T-helper 17 cell (primary cell): ENCODE measurements at regions not wholly inside any gene's neighbourhood (a gene's known extent, or its start where the extent isn't known, plus 50 kb on each side); places are given as distances from the start of the nearest gene placed in this dataset.

ENCODE experiments used
- ATAC-seq: fragments of 150-1000 bp; cut with Tn5 transposase; 2 replicates; pipeline ENCODE4 v1.10.0; 2021; ENCODE audit warnings: mild to moderate bottlenecking, moderate library complexity
- DNase-seq, 3 donors: peaks; one replicate each; pipeline versions ENCODE4 v3.0.0 to v3.0.0-alpha.2; 2020 to 2021
- H3K9me3 ChIP-seq: one replicate; pipeline ENCODE4 v1.7.0; 2013; ENCODE audit warnings: low read length, mild to moderate bottlenecking; ENCODE audit not compliant: control insufficient read depth, poor library complexity, severe bottlenecking
- H3K27ac Mint-ChIP-seq: one replicate; pipeline ENCODE4 v1.8.0; 2022; ENCODE audit warnings: mild to moderate bottlenecking, moderate library complexity, mixed read lengths
- H3K27me3 Mint-ChIP-seq: one replicate; pipeline ENCODE4 v1.8.0; 2022; ENCODE audit warnings: mixed read lengths
- H3K36me3 Mint-ChIP-seq: one replicate; pipeline ENCODE4 v1.8.0; 2022; ENCODE audit warnings: low read depth, mixed read lengths
- H3K4me1 Mint-ChIP-seq: one replicate; pipeline ENCODE4 v1.8.0; 2022; ENCODE audit warnings: mild to moderate bottlenecking, mixed read lengths
- H3K4me3 Mint-ChIP-seq: one replicate; pipeline ENCODE4 v1.8.0; 2022; ENCODE audit warnings: mild to moderate bottlenecking, moderate library complexity, mixed read lengths

DNA sequence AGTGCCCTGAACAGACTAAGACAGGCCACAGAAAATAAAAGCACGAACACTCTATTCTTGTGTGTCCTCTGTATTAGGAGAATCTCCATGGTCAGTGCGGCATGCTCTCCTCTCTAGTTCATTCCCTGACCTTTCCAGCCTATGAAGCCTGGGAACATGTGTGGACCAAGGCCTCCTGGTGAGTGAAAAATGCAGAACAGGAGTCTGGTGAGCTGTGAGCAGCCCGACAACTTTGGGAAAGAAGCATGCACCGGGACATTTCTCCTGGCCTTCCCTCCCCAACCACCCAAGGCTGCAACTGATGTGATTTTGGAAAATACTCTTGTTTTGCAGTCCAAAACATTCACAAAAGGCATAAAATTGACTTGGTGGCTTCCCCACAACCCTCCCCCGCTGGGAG lies 878.3 kb upstream of the ID2 start:
- Mint-ChIP-seq H3K4me1 (no peaks in the 10 kb centered on the region), H3K4me3 (no peak overlapping the region), H3K27ac (no peak overlapping the region), H3K27me3 (peaks cover 4% of the 10 kb centered on the region), H3K36me3 (peaks cover under 1% of the 10 kb centered on the region)
- no peak for ATAC-seq
- no peak for DNase-seq
- H3K9me3 ChIP-seq = no peaks in the 10 kb centered on the region

DNA sequence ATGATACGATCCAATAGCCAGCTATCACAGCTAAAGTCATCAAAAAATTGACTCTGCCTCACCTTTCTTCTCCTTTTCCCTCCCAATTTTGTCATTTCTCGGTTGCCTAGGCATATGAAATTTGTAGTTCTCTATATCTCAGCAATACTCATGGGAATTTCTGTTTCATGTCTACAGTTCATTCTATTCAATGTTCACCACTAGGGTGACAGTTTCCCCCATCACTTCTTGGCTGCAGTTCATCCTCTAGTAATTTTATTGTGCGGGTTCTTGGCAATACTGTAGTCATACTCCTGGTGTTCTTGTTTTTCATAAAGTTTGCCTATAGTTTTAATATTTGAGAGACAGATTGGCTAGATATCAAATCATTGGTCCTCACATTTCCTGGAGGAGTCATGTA lies 872.2 kb upstream of the ID2 start:
- ATAC-seq = no peak
- H3K4me3 Mint-ChIP-seq = no peak overlapping the region
- H3K27me3 Mint-ChIP-seq = no peaks in the 10 kb centered on the region
- peaks cover 6% of the 10 kb centered on the region for H3K4me1 Mint-ChIP-seq
- no peak for DNase-seq
- H3K27ac Mint-ChIP-seq = no peak overlapping the region
- no peaks in the 10 kb centered on the region for H3K36me3 Mint-ChIP-seq
- no peaks in the 10 kb centered on the region for H3K9me3 ChIP-seq

DNA sequence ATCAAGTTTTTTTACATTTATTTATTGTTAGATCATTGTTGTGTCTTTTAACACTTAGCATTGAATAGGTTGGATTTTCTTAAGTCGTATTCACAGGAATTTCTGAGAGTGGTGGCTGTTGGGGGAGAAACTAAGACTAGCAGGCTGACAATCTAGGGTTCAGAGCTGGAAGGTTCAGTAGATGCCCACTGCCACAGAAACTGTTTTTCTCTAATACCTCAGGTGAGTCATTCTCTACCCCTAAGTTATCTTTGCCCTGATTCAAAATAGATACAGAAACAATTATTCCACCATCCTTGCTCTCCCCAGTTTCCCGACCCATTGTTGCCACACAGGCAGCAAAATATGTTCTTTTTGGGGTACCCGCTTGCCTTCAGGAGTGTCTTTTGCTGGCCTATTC lies 870.8 kb upstream of the ID2 start:
- ATAC-seq = no peak
- H3K9me3 ChIP-seq = no peaks in the 10 kb centered on the region
- Mint-ChIP-seq H3K4me1 (peaks cover 6% of the 10 kb centered on the region), H3K27me3 (no peaks in the 10 kb centered on the region), H3K27ac (no peak overlapping the region), H3K36me3 (no peaks in the 10 kb centered on the region), H3K4me3 (no peak overlapping the region)
- no peak for DNase-seq

DNA sequence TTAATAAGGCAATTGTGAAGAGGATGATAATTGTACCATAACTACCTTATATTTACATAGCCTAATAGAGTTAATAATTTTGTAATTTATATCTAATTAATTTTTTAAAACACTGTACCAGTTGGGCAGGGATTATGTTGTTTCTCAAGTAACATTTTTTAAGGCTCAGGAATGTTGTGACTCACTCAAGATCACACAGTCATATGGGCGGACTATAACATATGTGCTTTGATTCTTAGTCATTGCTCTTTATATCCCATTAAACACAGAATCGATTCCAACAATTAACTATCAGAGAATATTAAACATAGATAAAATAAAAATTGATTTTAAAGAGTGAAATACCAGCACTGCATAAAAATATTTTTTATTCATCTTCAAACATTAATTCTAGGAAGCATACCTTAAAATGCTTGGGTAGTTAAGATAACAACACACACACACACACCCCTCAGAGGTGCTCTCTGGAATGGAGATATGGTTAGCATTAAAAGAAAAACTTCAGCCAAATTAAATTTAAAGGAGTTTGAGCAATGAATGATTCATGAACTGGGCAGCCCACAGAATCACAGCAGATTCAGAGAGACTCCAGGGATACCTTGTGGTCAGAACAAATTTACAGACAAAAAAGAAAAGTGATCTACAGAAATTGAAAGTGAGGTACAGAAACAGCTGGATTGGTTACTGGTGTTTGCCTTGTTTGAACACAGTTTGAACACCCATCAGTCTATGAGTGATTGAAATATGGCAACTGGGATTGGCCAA lies 869.4 kb upstream of the ID2 start:
- no peaks in the 10 kb centered on the region for H3K9me3 ChIP-seq
- H3K27me3 Mint-ChIP-seq = no peaks in the 10 kb centered on the region
- peaks cover 6% of the 10 kb centered on the region for H3K4me1 Mint-ChIP-seq
- H3K27ac Mint-ChIP-seq = no peak overlapping the region
- no peak overlapping the region for H3K4me3 Mint-ChIP-seq
- no peaks in the 10 kb centered on the region for H3K36me3 Mint-ChIP-seq
- DNase-seq = no peak
- ATAC-seq = no peak

DNA sequence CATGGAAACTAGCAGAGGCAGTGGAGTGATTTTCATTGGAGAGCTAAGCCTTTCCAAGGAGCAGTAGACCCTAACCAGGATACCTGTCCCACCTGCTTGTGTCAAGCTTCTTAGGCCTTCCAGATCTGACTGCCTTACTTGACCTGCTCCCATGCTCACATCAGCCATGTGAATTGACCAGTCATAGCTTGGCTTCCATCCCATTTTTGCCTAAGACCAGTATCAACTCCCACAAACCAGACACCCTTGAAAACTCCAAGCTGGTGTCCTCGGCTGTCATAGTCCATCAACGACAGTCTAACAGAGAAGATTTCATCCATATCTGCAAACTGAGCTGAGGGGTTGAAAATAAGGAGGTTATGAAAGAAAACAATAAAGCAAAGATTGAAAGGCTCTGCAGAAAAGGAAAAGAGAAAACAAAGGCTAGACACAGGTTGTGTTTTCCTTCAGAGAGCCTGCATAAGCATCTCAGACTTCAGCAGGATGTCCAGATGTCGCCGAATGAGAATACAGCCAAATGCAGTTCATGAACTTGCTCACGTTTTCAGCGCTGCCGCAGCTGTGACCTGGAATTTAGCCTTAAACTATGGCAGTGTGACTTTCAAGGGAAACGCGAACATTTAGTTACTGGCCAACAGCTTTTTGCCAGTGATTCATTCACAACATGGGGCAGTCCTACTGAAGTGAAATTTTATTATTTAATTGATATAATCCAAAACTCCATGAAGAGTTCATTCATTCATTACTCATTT lies 868.1 kb upstream of the ID2 start:
- Mint-ChIP-seq H3K27me3 (no peaks in the 10 kb centered on the region), H3K36me3 (no peaks in the 10 kb centered on the region), H3K4me1 (peaks cover 6% of the 10 kb centered on the region), H3K4me3 (no peak overlapping the region), H3K27ac (no peak overlapping the region)
- H3K9me3 ChIP-seq = no peaks in the 10 kb centered on the region
- ATAC-seq (no peak), DNase-seq (no peak)

DNA sequence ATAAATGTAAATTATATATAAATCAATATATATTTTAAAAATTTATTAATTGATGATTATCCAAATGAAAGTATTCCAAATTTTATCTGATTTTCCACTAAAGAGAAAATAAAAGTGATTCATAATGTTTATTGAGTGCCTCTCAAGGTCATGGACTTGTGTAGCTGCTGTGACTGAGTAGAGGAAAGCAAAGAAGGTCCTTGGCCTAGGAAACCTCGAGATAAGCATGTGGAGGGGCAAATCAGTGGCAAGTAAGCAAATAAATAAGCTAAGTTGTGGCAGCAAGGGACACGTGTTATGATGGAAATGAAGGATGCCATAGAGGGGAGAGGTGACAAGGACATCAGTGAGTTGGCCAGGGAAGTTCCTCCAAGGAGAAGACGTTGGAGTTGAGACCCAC lies 866.1 kb upstream of the ID2 start:
- Mint-ChIP-seq H3K4me3 (no peak overlapping the region), H3K27me3 (no peaks in the 10 kb centered on the region), H3K36me3 (no peaks in the 10 kb centered on the region), H3K4me1 (no peaks in the 10 kb centered on the region), H3K27ac (no peak overlapping the region)
- DNase-seq (no peak), ATAC-seq (no peak)
- no peaks in the 10 kb centered on the region for H3K9me3 ChIP-seq

DNA sequence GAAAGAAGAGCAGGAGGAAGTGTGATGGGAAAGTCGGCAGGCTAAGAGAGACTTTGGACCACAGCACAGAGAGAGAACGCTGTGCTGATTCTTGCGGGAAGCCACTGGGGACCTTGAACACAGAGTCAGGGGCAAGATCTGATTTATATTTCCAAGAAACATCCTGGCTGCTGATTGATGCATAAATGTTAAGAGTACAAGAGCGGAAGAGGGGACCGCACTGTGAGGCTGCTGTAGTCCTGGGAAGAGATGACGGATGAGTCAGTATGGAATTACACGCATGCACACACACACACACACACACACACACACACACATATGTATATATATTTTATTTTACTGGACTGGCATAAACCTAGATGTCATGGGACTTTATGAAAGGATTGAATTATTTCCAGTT lies 865.6 kb upstream of the ID2 start:
- H3K4me3 Mint-ChIP-seq = no peak overlapping the region
- H3K27ac Mint-ChIP-seq = no peak overlapping the region
- H3K9me3 ChIP-seq = no peaks in the 10 kb centered on the region
- H3K27me3 Mint-ChIP-seq = no peaks in the 10 kb centered on the region
- no peaks in the 10 kb centered on the region for H3K36me3 Mint-ChIP-seq
- DNase-seq (no peak), ATAC-seq (no peak)
- no peaks in the 10 kb centered on the region for H3K4me1 Mint-ChIP-seq

DNA sequence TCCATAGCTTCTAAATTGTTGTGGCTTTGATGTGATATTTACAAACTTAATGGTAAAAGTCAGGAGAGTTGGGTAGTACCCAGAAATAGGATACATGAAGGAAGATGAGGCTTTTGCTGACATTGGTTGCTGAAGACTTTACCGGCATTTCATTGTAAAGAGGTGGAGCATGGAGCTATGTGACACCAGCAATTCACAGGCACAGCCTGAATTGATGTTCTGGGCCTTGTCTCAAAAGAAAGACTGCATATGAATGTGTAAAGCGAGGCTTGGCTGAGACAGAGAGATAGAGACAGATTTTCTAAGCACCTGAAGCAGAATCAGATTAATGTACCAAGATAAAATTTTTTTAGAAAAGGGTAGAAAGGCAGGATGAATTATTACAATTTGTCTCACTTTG lies 864.9 kb upstream of the ID2 start:
- no peak for DNase-seq
- H3K36me3 Mint-ChIP-seq = no peaks in the 10 kb centered on the region
- no peak for ATAC-seq
- no peak overlapping the region for H3K4me3 Mint-ChIP-seq
- no peaks in the 10 kb centered on the region for H3K27me3 Mint-ChIP-seq
- no peaks in the 10 kb centered on the region for H3K4me1 Mint-ChIP-seq
- no peak overlapping the region for H3K27ac Mint-ChIP-seq
- H3K9me3 ChIP-seq = no peaks in the 10 kb centered on the region

DNA sequence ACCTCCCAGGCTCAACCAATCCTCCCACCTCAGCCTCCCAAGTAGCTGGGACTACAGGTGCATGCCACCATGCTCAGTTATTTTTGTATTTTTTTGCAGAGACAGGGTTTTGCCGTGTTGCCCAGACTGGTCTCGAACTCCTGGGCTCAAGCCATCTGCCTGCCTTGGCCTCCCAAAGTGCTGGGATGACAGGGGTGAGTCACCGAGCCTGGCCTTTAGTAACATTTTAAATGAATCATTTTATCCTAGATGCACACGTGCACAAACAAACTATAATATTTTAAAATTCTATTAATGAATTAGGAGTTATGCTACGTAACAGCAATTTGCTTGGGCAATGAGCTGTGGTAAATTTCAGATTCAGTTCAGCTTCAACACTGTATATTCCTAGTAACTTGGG lies 862.5 kb upstream of the ID2 start:
- DNase-seq = no peak
- H3K27ac Mint-ChIP-seq = no peak overlapping the region
- no peaks in the 10 kb centered on the region for H3K9me3 ChIP-seq
- no peak for ATAC-seq
- H3K4me3 Mint-ChIP-seq = no peak overlapping the region
- no peaks in the 10 kb centered on the region for H3K36me3 Mint-ChIP-seq
- no peaks in the 10 kb centered on the region for H3K4me1 Mint-ChIP-seq
- no peaks in the 10 kb centered on the region for H3K27me3 Mint-ChIP-seq

DNA sequence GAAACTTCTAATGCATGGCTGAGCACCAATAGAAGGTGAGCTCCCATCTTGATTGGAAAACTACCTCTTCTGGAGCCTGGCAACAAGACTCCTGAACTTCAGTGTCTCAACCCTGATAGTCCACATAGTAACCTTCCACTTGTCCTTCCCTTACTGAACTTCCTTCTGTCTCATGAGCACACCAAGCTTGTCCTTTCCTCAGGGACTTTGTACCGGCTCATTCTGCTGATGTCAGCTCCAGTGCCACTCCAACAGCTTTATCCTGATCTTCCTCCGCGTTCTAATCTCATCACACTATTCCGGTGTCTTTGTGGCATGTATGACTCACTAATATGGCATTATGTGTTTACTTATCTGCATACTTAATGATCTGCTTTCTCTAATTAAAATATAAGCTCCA lies 862.0 kb upstream of the ID2 start:
- H3K4me1 Mint-ChIP-seq = no peaks in the 10 kb centered on the region
- H3K36me3 Mint-ChIP-seq = no peaks in the 10 kb centered on the region
- ATAC-seq (no peak), DNase-seq (no peak)
- H3K27ac Mint-ChIP-seq = no peak overlapping the region
- no peaks in the 10 kb centered on the region for H3K27me3 Mint-ChIP-seq
- no peak overlapping the region for H3K4me3 Mint-ChIP-seq
- H3K9me3 ChIP-seq = no peaks in the 10 kb centered on the region

DNA sequence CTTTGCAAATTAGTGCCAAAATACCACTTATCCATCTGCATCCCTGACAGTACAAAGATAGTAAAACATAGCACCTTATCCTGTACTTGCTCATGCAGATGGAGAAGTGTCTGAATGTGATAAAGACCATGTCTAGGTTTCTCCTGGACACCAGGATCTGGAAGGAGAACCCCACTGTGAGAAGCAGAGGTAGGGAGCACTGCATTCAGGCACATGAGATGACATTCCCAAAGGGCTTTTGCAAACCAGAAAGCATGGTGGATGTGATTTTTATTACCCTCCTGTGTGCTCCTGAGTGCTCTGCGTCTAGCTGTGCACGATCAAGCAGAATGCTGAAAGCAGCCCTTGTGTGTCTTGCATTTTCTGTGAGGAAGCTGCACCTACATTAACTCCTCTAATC lies 857.6 kb upstream of the ID2 start:
- H3K27ac Mint-ChIP-seq = no peak overlapping the region
- ATAC-seq = no peak
- H3K4me1 Mint-ChIP-seq = peaks cover 11% of the 10 kb centered on the region
- no peak overlapping the region for H3K4me3 Mint-ChIP-seq
- no peaks in the 10 kb centered on the region for H3K27me3 Mint-ChIP-seq
- H3K36me3 Mint-ChIP-seq = no peaks in the 10 kb centered on the region
- no peak for DNase-seq
- no peaks in the 10 kb centered on the region for H3K9me3 ChIP-seq

DNA sequence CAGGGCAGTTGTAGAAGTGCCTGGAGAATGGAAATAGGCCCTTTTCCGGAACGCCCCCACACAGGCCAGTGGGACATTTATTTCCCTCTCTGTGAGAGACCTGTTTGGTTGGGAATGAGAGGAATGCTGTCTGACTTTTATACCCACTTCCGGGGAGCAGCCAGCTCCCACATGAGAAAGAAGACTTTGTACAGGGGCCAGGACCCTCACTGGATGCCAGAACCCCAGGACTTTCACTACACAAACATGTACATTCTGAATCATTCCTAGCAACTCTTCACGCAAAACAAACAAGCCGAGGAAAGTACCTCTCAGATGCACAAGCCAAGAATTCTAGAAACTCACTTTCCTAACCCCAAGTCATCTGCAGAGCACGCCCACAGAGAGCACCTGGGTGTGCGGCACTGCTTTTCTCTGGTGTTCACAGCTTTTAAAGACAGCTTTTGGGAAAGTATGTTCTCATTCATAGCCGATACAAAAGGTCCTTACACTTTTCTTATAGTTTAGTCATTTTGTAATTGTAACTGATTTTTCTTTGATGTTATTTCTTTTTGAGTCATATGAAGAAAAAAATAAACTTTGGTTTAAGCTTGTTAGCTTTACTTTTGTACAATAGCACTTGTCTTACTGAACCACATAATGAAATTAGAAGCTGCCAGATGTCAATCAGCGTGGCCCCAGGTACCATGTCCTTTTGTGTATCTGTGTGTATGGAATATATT lies 856.1 kb upstream of the ID2 start:
- DNase-seq (no peak), ATAC-seq (peak; percentile 57)
- no peak overlapping the region for H3K4me3 Mint-ChIP-seq
- H3K9me3 ChIP-seq = no peaks in the 10 kb centered on the region
- peaks cover 11% of the 10 kb centered on the region for H3K4me1 Mint-ChIP-seq
- peaks cover 2% of the 10 kb centered on the region for H3K36me3 Mint-ChIP-seq
- no peak overlapping the region for H3K27ac Mint-ChIP-seq
- H3K27me3 Mint-ChIP-seq = peaks cover 4% of the 10 kb centered on the region

DNA sequence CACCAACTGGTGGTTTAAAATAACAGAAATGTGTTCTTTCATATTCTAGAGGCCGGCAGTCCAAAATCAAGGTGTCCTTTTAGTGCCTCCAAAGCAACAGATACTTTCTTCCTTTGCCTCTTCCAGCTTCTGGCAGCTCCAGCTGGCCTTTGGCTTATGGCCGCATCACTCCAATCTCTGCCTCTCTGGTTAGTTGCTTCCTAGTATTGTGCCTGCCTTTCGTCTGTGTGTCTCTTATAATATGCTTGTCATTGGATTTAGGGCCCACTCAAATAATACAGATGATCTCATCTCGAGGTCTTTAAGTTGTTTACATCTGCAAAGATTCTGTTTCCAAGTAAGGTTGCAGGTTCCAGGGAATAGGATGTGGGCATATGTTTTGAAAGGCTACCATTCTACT lies 855.2 kb upstream of the ID2 start:
- ATAC-seq = no peak
- Mint-ChIP-seq H3K36me3 (peaks cover 2% of the 10 kb centered on the region), H3K4me1 (peaks cover 11% of the 10 kb centered on the region), H3K4me3 (peak overlapping the region; percentile 71), H3K27me3 (peaks cover 6% of the 10 kb centered on the region), H3K27ac (no peak overlapping the region)
- no peaks in the 10 kb centered on the region for H3K9me3 ChIP-seq
- no peak for DNase-seq
